ENCODE measurements at regions not wholly inside any gene's neighbourhood (a gene's known extent, or its start where the extent isn't known, plus 50 kb on each side); places are given as distances from the start of the nearest gene placed in this dataset.

DNA sequence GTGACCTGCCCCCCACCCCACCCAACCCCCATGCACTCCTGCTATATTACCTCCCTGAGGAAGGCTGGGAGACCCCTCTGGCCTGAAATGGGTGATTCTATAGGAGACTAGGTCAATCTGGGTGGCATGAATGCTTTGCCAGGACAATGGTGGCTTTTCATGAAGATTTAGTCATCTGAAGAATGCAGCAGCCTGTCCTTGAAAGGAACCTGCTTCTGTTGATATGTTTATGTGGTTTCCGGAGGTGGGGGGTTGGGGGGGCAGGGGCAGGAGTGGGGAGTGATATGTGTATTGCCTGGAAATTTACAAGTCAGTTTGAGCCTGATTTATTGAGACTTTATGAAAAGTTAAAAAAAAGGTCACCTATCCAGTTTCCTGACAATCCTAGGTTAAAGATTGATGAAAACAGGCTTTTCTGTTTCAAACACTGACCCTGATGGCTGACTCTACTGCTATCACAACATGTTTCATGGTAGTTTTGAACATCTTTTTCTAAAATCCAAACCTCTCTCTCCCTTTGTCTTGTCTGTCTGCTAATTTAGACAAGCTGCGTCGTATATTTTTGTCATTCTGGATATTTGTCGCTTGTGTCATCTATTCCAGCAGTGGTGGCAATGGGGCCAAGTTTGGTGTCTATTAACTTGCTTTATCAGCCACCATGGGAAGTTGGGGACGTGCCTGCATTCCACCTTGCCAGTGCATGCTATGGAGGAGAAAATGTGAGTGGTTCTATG, 153.7 kb upstream of the EGFLAM start:
- DNase-seq = no peak
- intact Hi-C loops (cut with DNase I) = no loop called here

DNA sequence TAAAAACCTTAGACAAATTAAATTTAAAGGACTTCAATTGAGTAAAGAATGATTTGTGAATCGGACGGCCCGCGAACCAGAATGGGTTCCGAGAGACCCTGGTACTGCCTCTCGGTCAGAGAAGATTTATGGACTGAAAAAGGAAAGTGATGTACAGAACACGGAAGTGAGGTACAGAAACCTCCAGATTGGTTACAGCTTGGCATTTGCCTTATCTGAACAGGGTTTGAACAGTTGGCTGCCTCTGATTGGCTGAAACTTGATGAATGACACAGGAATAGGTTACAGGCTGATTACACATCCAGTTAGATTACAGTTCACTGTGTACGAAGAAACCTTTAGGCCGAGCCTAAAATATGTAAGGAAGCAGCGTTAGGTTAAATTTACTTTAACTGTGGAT, 156.5 kb upstream of the EGFLAM start:
- no peak for DNase-seq
- intact Hi-C loops (cut with DNase I) = no loop called here

DNA sequence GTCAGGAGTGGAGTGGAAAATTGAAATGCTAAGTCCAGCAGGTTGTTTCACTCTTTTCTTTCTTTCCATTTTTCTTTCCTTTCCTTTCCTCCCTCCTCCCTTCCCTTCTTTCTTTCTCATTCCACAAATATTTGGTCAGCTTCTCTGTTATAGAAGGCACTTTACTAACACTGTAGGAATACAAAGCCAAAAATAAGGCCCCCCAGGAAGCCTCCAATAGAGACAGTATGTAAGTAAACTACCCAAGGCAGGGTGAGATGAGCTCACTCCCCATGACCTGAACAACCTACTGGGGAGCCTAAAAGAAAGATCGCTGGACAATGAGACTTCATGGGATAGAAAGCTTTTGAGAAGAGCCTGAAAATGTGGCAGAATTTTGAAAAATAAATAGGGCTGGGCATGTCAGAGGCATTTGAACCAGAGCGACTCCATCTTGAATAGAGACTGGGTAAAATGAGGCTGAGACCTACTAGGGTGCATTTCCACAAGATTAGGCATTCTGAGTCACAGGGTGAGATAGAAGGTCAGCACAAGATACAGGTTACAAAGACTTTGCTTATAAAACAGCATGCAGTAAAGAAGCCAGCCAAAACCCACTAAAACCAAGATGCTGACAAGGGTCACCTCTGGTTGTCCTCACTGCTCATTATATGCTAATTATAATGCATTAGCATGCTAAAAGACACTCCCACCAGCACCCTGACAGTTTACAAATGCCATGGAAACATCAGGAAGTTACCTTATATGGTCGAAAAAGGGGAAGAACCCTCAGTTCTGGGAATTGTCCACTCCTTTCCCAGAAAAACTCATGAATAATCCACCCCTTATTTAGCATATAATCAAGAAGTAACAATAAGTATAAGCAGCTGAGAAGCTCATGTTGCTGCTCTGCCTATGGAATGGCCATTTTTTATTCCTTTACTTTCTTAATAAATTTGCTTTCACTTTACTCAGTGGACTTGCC, 158.9 kb upstream of the EGFLAM start:
- intact Hi-C loops (cut with DNase I) = no loop called here
- no peak for DNase-seq

DNA sequence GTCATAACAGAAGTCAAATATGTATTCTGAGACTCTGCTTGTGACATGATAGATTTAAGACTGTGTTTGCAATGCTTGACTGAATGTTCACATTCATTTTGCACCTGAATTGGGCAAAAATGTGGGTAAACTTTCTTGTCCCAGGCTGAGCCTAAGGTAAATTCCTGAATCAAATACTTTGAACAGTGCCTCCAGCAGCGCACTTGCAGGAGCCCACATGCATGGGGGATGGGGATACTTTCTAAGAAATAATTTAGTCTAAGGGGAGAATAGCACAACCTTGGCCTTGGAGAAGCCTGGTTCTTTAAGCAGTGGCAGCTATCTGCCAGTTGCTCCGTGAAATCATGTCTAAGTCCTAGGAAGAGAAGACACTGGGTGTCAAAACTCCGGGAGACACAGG, 163.5 kb upstream of the EGFLAM start:
- DNase-seq = no peak
- intact Hi-C loops (cut with DNase I) = no loop called here

DNA sequence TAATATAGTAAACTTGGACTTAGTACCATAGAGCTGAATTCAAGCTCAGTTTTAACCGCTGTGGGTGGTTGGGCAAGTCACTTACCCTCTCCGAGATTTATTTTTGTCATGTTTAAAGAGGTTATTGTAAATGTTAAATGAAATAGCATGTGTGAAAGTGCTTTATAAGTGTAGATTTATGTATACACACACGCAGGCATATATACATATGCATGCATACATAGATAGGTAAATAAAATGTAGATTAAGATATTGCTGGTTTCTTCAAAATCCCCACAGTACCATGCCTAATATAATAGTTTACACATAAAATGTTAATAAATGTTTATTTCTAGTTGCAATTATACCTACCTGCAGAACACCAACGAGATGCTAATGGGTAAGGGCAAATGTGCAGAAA, 164.5 kb upstream of the EGFLAM start:
- DNase-seq = no peak
- intact Hi-C loops (cut with DNase I) = no loop called here

DNA sequence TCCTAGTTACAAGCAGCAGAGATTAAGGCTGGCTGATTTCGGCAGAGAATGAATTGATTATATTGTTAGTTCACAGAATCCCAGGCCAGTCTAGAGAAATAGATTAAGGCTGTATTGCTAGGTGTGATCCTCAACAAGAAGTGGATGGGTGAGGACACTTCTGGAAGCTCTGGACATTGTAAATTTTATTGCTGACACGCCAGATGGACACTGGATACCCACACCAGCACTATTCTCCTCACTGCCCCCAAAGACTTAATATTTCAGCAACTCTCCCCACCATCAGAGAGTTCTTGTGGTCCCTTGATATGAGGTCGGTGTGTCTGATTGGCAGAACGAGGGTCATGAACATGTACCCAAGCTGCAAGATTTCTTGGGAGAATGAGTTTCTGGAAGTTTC, 171.6 kb upstream of the EGFLAM start:
- intact Hi-C loops (cut with DNase I) = no loop called here
- no peak for DNase-seq

DNA sequence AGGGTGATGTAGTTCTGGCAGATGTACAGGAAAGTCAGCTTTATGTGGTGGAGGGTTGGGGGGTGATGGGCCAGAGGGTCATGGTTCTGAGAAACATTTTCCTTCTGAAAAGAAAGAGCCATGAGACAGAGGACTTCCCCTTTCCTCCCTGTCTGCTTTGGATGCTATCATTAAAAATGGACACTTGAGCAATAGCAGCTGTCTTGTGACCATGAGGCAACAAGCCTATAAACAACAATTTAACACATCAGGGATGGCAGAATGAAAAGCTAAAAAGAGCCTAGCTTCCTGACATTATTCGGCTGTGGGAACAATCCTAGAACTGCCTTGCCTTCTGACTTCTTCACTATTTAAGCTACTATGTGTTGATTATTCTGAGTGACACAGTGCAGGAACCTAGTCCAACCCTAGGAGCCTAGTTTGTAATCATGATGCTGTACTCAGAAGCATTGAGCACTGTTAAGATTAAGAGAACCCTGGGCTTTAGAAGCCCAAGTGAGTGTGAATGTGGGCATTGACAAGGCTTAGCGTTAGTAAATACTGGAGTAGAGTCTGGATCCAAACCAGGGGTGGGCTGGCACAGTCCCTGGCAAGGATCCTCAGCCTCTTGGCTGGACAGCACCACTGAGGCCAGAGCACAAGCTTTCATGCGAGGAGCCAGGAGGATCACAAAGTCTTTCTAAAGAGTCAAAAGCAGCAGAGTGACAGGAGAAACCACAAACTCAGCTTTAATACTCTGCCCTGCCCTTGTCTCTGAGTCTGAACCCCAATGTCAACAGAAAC, 178.5 kb upstream of the EGFLAM start:
- intact Hi-C loops (cut with DNase I) = no loop called here
- peak in 1 of 10 donors; percentile 11 for DNase-seq

DNA sequence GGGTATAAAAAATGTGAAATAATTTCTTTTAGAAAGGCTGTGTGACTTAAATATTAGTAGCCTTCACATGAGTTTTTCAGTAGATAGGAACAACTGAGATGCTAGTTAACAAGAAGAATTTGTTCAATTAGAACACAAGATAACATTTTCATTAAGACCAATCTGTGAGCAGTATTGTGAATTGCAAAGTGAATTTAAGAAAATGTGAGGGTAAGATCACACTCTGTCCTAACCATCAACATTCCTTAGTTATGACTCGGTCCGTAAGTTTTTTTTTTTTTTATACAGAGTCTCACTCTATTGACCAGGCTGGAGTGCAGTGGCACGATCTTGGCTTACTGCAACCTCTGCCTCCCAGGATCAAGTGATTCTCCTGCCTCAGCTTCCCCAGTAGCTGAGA, 180.2 kb upstream of the EGFLAM start:
- intact Hi-C loops (cut with DNase I) = no loop called here
- no peak for DNase-seq

DNA sequence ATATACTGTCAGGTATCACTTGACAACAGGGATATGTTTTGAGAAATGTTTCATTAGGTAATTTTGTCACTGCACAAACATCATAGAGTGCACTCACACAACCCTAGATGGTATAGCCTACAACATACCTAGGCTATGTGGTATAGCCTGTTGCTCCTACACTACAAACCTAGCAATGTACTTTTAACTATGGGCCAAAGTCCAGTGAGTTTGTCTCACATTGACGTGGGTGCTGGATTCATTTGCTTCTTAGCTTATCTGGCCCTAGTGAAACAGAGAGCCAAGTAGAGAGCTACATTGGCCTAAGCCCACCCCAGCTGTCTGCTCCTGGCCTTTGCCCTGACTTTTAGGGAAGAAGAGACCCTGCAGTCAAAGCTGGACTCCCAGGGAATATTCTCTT, 180.7 kb upstream of the EGFLAM start:
- intact Hi-C loops (cut with DNase I) = no loop called here
- DNase-seq = no peak

DNA sequence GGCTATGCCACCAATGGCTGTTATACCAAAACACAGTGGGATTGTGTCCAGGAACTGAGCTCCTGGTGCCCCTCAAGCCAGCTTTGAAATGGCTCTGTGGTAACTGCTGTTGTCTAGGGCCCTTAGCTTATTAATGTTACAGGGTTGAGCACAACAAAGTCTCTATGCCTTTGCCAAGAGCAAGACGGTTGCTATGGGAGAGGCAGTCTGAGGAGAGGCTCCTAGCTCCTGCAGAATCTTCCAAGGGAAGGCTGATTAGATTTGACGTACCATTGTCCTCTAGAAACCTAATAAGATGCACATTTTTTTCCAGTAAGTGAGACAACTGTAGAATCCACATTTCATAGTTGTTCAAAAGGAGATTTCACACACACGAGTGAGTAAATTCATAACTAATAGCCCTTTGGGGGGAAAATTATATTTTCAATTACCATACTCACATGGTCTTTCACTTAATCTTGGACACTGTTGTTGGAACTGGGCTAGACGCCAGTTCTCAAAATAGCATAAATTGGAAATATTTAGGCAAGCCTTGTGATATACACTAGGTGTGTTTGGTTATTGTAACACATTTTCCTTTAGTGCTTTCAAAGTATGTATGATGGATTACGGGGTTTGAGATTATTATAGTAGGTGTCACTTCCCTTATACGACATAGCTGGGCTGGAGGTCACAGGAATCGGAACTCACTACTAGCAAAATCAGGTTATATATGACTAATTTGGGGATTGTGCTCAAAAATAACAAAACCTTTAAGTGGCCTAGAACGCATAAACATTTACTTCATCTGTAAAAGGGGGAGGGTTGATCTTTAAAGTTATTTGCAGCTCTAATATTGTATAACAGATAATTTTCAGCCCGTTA, 186.3 kb upstream of the EGFLAM start:
- DNase-seq = no peak
- intact Hi-C loops (cut with DNase I) = no loop called here

DNA sequence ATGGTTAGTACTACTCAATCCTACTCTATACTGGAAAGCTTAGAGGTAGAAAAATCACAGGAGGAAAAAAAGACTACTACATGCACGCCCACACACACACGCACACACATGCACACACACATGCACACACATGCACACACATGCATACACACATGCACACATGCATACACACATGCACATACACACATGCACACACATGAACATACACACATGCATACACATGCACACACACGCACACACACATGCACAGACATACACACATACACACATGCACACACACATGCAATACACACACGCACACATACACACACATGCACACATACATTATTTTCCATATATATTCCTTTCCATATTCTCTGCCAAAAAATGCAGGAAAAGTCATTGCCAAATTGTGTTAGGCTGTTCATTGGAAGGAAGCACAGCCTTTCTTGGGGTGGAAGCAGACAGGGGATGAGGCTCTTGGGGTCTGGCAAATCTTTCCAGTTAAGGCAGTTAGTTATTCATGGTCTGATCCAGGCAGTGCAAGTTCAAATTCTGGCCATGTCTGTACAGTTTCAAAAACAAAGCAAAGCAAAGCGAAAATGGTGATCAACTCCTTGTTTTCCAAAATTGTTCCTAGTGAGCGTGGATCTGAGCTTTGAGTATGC, 187.9 kb upstream of the EGFLAM start:
- no peak for DNase-seq
- intact Hi-C loops (cut with DNase I) = no loop called here

DNA sequence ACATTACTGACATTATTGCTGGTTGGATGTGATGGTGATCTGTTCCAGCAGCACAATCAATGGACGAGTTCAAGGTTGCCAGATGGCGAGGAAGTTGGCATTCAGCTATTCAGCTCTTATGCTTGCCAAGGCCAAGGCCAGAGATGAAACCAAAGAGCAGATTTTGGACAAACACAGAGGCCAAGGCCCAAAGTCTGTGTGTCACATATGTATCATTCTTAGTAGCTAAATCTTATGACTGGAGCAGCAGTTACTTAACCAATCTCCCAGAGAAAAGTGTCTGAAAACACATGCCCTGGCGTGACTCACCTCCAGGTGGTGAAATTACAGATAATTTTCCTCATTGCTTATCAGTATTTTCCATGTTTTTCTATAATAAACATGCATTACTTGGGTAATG, 189.0 kb upstream of the EGFLAM start:
- no peak for DNase-seq
- intact Hi-C loops (cut with DNase I) = no loop called here

DNA sequence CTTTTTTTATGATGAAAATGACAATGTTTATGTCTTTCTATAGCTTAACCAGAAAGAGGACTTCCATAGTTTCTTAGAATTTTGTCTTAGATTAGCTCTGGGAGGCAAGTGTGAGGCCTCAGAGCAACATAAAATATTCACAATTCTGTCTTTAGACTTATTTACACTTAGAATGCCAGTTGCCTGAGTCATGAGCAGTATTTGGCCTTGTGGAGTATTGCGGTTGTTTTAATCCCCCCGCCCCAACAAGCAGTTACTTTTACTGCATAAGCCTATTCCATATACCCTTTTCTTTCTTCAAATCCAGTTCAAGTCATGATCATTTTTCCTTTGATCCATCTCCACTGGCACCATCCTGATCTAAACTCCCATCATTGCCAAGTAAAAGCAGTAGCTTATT, 198.0 kb upstream of the EGFLAM start:
- intact Hi-C loops (cut with DNase I) = no loop called here
- no peak for DNase-seq

DNA sequence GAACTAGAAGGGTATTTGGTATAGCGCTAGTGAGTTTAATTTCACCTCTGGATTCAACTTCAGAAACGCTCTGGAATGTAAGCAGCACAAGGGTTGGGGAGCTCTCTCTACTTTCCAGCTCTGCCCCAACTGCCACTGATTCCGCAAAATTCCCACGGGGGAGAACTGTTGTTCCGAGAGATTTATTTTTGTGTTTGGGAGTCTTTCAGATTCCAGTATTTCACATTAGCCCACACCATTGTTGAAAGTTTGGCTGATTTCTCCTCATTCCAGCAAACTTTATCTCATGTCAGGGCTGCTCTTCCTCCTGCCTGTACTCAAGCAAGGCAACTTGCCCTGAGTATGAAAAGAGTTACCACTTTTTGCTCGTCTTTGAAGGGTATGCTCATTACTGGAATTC, 198.5 kb upstream of the EGFLAM start:
- intact Hi-C loops (cut with DNase I) = no loop called here
- DNase-seq = no peak

DNA sequence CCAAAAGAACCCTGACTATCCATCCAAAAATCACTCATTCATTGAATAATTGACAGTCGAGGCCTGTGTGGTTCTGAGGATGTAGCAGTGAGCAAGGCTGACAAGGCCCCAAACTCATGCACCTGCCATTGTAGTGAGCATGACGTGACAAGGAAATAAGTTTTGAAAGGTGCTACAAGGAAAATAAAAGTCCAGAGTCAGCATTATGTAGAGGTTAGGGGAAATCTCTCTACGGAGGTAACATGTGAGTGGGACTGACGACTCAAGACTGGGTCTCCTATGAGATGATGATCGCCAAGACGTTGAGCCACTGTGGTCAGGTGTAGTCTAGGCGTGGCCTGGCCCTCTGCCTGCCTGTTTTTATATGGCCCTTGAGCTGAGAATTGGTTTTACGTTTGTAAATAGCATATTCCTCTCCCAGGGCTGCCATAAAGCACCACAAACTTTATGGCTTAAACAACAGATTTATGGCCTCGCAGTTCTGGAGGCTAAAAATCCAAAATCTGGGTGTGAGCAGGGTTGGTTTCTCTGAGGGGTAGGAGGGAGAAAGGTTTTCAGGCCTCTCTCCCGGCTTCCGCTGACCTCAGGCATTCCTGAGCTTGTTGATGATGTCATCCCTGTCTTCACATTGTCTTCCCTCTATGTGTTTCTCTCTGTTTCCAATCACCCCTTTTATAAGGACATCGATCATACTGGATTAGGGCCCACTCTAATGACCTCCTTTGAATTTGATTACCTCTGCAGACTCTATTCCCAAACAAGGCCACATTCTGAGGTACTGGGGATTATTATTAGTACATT, 206.4 kb upstream of the EGFLAM start:
- DNase-seq = no peak
- intact Hi-C loops (cut with DNase I) = no loop called here

DNA sequence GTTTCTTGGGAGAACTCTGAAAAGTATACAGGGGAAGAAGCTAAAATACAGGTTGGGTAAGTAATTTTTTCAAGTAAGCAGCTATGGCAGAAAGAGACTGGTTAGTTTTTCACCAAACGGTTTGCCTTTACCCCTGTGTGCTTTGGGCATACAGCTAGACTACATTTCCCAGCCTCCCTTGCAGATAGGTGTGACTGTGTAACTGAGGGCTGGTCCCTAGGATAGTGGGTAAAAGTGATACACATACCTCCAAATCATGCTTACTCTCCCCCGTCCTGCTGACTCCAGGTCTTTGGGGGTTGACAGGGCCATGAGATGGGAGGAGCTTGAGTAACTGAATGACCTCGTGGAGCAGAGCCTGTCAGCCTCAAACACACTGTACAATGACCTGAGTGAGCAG, 208.6 kb upstream of the GDNF start:
- no peak for DNase-seq
- intact Hi-C loops (cut with DNase I) = no loop called here

DNA sequence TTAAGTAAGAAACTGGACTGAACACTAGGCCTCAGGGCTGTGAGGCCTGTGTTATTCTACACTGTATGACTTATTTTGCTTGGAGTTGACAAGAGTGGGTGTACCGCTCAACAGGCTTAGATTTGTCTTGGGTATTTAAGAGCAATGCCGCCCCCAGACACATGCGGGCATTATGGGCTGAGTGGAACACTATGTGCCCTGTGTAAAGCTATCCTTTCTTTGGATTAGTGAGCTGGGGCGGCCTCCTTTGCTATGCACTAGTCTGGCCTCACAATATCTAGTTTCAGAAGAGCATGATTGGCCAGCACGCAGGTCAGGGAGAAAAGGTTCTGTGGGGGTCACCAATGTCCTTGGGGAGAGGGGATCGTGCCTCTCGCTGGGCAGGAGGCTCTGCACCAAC, 206.3 kb upstream of the GDNF start:
- no peak for DNase-seq

DNA sequence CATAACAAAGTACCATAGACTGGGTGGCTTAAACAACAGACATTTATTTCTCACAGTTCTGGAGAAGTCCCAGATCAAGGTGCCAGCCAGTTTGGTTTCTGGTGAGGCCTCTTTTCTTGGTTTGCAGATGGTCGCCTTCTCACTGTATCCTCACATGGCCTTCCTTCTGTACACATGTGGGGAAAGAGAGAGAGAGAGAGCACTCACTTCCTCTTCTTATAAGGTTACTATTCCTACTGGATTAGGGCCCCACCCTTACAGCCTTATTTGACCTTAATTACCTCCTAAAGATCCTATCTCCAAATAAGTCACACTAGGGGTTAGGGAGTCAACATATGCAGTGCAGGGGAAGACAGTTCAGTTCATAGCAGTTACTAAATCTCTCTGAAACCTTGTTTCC, 205.6 kb upstream of the GDNF start:
- DNase-seq = no peak
- intact Hi-C loops (cut with DNase I) = no loop called here

More for the DNA sequence above, 206.3 kb upstream of the GDNF start:
- intact Hi-C loops (cut with DNase I) = no loop called here

DNA sequence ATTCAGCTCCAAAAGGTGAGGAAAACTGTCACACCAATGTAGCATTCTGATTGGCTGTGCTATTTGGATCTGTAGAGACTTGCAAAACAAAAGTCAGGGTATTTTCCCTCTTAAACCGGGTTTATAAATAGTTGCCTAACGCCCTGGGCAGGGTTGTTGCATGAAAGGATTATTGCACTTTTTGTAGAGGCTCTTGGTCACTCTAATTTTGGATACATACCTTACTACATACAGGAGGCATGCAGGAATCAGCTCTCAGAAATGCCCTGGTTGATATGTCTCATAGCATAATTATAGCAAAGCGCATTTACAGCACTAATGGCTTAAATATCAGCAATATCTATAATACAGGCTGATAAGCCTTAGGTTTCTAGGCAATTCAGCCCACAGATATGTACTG, 200.0 kb upstream of the GDNF start:
- no peak for DNase-seq
- intact Hi-C loops (cut with DNase I) = no loop called here

Data from posterior cingulate gyrus (tissue), 11 donors.